Smooth muscle cell (in vitro differentiated cells): ENCODE measurements at regions not wholly inside any gene's neighbourhood (a gene's known extent, or its start where the extent isn't known, plus 50 kb on each side); places are given as distances from the start of the nearest gene placed in this dataset.

Experiments
- DNase-seq: peaks from one replicate; lab custom pipeline; 2025; ENCODE audit not compliant: unreplicated experiment; lab: John Stamatoyannopoulos, UW
- H2AFZ ChIP-seq: fragments of 200-600 bp; sonication (generic); 2 replicates; pipeline ENCODE4 v1.6.0; 2016; ENCODE audit warnings: antibody characterized with exemption, low read depth, mild to moderate bottlenecking
- H3F3A ChIP-seq: fragments of 200-600 bp; sonication (generic); 2 replicates; pipeline ENCODE4 v1.6.0; 2017; ENCODE audit warnings: antibody characterized with exemption, low read depth
- H3K27ac ChIP-seq: fragments of 200-600 bp; sonication (generic); 2 replicates; pipeline ENCODE4 v1.5.1; 2016; ENCODE audit warnings: low read depth, mild to moderate bottlenecking
- H3K27me3 ChIP-seq: fragments of 200-600 bp; sonication (generic); 2 replicates; pipeline ENCODE4 v1.6.1; 2016; ENCODE audit warnings: low read depth, mild to moderate bottlenecking
- H3K36me3 ChIP-seq: fragments of 200-600 bp; sonication (generic); 2 replicates; pipeline ENCODE4 v1.5.1; 2016; ENCODE audit warnings: low read depth
- H3K4me1 ChIP-seq: fragments of 200-600 bp; sonication (generic); 2 replicates; pipeline ENCODE4 v1.5.1; 2016; ENCODE audit warnings: low read depth
- H3K4me2 ChIP-seq: fragments of 200-600 bp; sonication (generic); 2 replicates; pipeline ENCODE4 v1.6.0; 2016; ENCODE audit warnings: mild to moderate bottlenecking
- H3K4me3 ChIP-seq: fragments of 200-600 bp; sonication (generic); 2 replicates; pipeline ENCODE4 v1.5.1; 2016; ENCODE audit warnings: mild to moderate bottlenecking
- H3K79me2 ChIP-seq: fragments of 200-600 bp; sonication (generic); 2 replicates; pipeline ENCODE4 v1.6.0; 2016; ENCODE audit warnings: low read depth, mild to moderate bottlenecking
- H3K9ac ChIP-seq: fragments of 200-600 bp; sonication (generic); 2 replicates; pipeline ENCODE4 v1.6.0; 2016; ENCODE audit warnings: low read depth
- H3K9me3 ChIP-seq: fragments of 200-600 bp; sonication (generic); replicated peaks from 2 replicates; pipeline ENCODE4 v1.5.1; 2016; ENCODE audit warnings: low read depth
- H4K20me1 ChIP-seq: fragments of 200-600 bp; sonication (generic); 2 replicates; pipeline ENCODE4 v1.6.0; 2016; ENCODE audit warnings: low read depth
- WGBS: methylation state at CpG from one replicate; pipeline ENCODE4 v1.1.7; 2016; ENCODE audit warnings: low lambda C conversion rate; 5-methylcytosine and 5-hydroxymethylcytosine counted together
- TF ChIP-seq, protein P1 (sequence below): fragments of 200-600 bp; sonication (generic); IDR thresholded peaks from 2 replicates; pipeline ENCODE4 v1.5.1; 2017; ENCODE audit warnings: borderline replicate concordance, mild to moderate bottlenecking, antibody characterized with exemption; ENCODE audit not compliant: insufficient read depth, poor library complexity, severe bottlenecking

DNA sequence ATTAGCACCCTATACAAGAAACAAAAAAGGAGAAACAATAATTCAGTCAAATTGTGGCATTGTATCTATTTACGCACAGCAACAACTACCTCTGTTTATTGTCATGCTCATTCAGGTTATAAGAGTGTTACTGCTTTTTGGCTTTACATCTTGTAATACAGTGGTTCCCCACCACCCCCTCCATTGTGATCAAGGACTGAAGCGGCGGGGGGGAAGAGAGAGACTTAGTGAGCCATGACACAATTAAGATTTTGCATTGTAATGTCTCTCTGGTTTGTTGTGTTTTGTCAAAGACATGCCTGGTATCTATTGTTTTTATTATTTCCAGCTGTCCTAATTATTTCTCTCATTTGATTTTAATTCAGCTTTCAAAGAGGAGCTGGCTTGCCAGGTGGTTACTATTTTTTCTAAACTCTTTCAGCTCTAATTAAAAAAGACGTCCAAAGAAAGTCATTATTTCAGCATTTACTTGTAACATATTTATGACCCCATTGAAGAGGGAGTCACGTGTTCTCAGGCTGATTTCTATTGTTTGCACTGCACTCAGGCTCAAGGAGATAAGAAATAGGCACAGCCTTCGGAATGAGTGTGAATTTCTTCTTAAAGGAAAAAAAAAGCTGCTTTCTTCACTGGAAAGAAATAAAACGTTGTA, 234.4 kb upstream of the TBL1XR1 start:
- 50% methylated on average over 7 of the region's 7 CpGs for WGBS
- no peaks in the 10 kb centered on the region for H3K36me3 ChIP-seq
- TF ChIP-seq, protein P1, sequence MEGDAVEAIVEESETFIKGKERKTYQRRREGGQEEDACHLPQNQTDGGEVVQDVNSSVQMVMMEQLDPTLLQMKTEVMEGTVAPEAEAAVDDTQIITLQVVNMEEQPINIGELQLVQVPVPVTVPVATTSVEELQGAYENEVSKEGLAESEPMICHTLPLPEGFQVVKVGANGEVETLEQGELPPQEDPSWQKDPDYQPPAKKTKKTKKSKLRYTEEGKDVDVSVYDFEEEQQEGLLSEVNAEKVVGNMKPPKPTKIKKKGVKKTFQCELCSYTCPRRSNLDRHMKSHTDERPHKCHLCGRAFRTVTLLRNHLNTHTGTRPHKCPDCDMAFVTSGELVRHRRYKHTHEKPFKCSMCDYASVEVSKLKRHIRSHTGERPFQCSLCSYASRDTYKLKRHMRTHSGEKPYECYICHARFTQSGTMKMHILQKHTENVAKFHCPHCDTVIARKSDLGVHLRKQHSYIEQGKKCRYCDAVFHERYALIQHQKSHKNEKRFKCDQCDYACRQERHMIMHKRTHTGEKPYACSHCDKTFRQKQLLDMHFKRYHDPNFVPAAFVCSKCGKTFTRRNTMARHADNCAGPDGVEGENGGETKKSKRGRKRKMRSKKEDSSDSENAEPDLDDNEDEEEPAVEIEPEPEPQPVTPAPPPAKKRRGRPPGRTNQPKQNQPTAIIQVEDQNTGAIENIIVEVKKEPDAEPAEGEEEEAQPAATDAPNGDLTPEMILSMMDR: no peak

DNA sequence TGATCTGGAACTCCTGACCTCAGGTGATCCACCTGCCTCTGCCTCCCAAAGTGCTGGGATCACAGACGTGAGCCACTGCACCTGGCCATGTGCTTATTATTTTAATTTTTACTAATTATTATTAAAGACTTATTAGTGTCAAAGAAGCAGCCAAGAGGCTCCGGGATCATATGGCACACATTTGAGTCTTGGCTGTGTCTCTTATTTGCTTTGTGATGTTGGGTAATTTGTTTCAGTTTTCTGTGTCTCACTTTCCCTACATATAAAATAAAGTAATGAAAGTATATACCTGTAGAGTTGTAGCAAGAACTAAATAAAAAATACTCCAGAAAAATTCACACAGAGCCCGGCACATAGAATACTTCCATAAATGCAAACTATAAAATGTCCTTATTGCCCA, 238.0 kb upstream of the TBL1XR1 start:
- Histone ChIP-seq H3K27me3 (no peaks in the 10 kb centered on the region), H3K9ac (no peak overlapping the region), H3K27ac (no peak overlapping the region), H3K79me2 (no peaks in the 10 kb centered on the region), H3K4me1 (peaks cover 9% of the 10 kb centered on the region), H3K4me2 (no peak overlapping the region), H4K20me1 (no peaks in the 10 kb centered on the region), H3K9me3 (no peaks in the 10 kb centered on the region), H2AFZ (no peak overlapping the region), H3K36me3 (no peaks in the 10 kb centered on the region), H3K4me3 (no peak overlapping the region), H3F3A (no peaks in the 10 kb centered on the region)
- no peak for DNase-seq
- 91% methylated on average over 3 of the region's 3 CpGs for WGBS
- TF ChIP-seq, protein P1: no peak

More for the DNA sequence above, 234.4 kb upstream of the TBL1XR1 start:
- Histone ChIP-seq H3F3A (no peaks in the 10 kb centered on the region), H3K9me3 (no peaks in the 10 kb centered on the region), H4K20me1 (no peaks in the 10 kb centered on the region), H3K79me2 (no peaks in the 10 kb centered on the region), H3K9ac (no peak overlapping the region), H3K4me1 (peaks cover 9% of the 10 kb centered on the region), H3K27me3 (no peaks in the 10 kb centered on the region), H3K4me3 (no peak overlapping the region), H3K27ac (no peak overlapping the region), H3K4me2 (no peak overlapping the region), H2AFZ (peak overlapping the region; percentile 28)
- DNase-seq: no peak

DNA sequence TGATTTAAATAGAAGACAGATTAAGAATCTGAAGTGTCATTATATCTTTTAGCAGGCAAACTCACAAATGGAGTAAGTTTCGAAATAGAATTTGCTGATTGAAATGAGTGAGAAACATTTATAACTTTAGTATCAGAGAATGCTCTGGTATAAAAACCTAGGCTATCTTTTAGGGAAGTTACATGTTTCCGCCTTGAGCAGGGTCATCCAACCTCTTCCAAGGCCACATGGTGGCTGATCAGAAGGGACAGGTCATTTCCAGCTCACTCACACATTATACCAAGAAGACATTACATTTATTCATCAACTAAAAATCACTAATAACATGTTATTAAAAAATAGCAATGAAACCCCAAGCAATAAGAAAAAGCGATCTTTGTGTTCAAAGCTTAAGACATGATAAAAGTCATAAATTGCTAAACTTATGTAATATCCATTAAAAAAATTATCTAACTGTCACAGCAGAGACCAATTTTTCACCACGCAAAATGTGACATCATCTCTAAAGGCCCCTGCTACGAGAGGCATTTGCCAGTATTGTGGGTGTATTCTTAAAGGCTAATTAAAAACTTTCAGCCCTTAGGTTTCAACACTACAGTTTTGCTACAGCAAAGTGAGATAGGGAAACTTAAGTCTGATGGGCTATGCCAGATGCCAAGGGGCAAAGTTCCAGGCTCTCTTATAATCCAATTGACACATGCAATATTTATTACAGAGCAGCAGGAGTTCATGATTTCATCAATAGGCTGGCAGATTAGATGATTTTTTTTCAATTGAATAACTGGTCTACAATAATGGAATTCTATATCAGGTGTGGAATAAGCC, 240.4 kb upstream of the TBL1XR1 start:
- Histone ChIP-seq H3K9me3 (no peaks in the 10 kb centered on the region), H3K36me3 (no peaks in the 10 kb centered on the region), H3K4me3 (no peak overlapping the region), H3K27me3 (no peaks in the 10 kb centered on the region), H3K27ac (no peak overlapping the region), H3K9ac (no peak overlapping the region), H3K4me2 (no peak overlapping the region), H3K79me2 (no peaks in the 10 kb centered on the region), H2AFZ (no peak overlapping the region), H3K4me1 (no peaks in the 10 kb centered on the region), H4K20me1 (no peaks in the 10 kb centered on the region), H3F3A (no peaks in the 10 kb centered on the region)
- DNase-seq: no peak
- TF ChIP-seq, protein P1: no peak
- WGBS: 87% methylated on average over 5 of the region's 5 CpGs
